Left lung (tissue), 4 donors: ENCODE measurements at regions not wholly inside any gene's neighbourhood (a gene's known extent, or its start where the extent isn't known, plus 50 kb on each side); places are given as distances from the start of the nearest gene placed in this dataset.

Source experiments
- ATAC-seq: fragments of 200-7000 bp; cut with Tn5 transposase; one replicate; pipeline ENCODE4 v1.9.1; 2020; ENCODE audit warnings: moderate library complexity
- DNase-seq, 4 donors: peaks; one replicate each; pipeline ENCODE4 v3.0.0-alpha.2; 2013 to 2020
- H3K27ac ChIP-seq, 2 donors: fragments of 200-600 bp; sonication (generic) in 1 of 2; one replicate each; pipeline versions ENCODE4 v1.5.0 to v1.8.0; 2020 to 2021
- H3K27me3 ChIP-seq, 2 donors: fragments of 200-600 bp; sonication (generic) in 1 of 2; one replicate each; pipeline versions ENCODE4 v1.5.0 to v1.8.0; 2020 to 2021
- H3K36me3 ChIP-seq, 2 donors: fragments of 200-600 bp; sonication (generic) in 1 of 2; one replicate each; pipeline versions ENCODE4 v1.5.0 to v1.8.0; 2020 to 2021
- H3K4me1 ChIP-seq, 2 donors: fragments of 200-600 bp; one replicate each; pipeline ENCODE4 v1.8.0; 2021
- H3K4me3 ChIP-seq, 2 donors: fragments of 200-600 bp; sonication (generic) in 1 of 2; one replicate each; pipeline versions ENCODE4 v1.5.0 to v1.8.0; 2020 to 2021; ENCODE audit warnings: mild to moderate bottlenecking in 1 of 2
- H3K9me3 ChIP-seq, 2 donors: fragments of 200-600 bp; sonication (generic) in 1 of 2; one replicate each; pipeline versions ENCODE4 v1.5.0 to v1.8.0; 2020 to 2021
- intact Hi-C, 2 donors: fragments of 100-400 bp; cut with DNase I; formaldehyde crosslinking; loops; one replicate each; pipeline versions ENCODE4 v1.11.2 to v1.14.2; 2022
- TF ChIP-seq, protein P1 (sequence below), 2 donors: fragments of 200-600 bp; sonication (generic) in 1 of 2; IDR thresholded peaks; one replicate each; pipeline versions ENCODE4 v1.5.0 to v1.8.0; 2021; ENCODE audit warnings: antibody characterized with exemption in 2 of 2
- donor health status: DM: no; HTN: yes; CAD: no.
- donor health status: DM: no; HTN: no; CAD: no.

DNA sequence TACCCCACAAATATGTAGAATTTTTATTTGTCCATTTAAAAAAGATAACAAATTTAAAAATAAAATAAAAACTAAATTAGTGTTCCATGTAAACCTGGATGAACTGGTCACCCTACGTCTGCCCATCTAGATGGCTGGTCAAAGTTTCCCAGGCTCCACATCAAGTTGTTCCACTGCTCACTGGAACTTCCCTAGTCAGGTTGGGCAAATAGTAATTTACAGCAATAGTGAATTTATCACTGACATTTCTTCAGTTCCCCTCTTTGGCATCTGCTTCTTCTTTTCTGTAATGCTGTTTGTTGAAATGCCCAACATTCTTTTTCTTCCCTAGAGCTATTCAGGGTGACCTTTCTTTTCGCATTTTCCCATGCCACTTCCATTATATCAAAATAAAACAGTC is 272.7 kb upstream of the BTG1 start:
- DNase-seq = no peak
- H3K27ac ChIP-seq = no peak overlapping the region
- intact Hi-C loops = no loop called here
- H3K4me3 ChIP-seq = no peak overlapping the region
- H3K4me1 ChIP-seq = no peaks in the 10 kb centered on the region
- TF ChIP-seq, protein P1, sequence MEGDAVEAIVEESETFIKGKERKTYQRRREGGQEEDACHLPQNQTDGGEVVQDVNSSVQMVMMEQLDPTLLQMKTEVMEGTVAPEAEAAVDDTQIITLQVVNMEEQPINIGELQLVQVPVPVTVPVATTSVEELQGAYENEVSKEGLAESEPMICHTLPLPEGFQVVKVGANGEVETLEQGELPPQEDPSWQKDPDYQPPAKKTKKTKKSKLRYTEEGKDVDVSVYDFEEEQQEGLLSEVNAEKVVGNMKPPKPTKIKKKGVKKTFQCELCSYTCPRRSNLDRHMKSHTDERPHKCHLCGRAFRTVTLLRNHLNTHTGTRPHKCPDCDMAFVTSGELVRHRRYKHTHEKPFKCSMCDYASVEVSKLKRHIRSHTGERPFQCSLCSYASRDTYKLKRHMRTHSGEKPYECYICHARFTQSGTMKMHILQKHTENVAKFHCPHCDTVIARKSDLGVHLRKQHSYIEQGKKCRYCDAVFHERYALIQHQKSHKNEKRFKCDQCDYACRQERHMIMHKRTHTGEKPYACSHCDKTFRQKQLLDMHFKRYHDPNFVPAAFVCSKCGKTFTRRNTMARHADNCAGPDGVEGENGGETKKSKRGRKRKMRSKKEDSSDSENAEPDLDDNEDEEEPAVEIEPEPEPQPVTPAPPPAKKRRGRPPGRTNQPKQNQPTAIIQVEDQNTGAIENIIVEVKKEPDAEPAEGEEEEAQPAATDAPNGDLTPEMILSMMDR (IDR thresholded peaks at IDR 0.05) = no peak
- no peak for ATAC-seq
- no peaks in the 10 kb centered on the region for H3K27me3 ChIP-seq
- H3K9me3 ChIP-seq = no peaks in the 10 kb centered on the region
- no peaks in the 10 kb centered on the region for H3K36me3 ChIP-seq

GRCh38 chr12:92417373-92417772 is 271.7 kb upstream of the BTG1 start:
- Histone ChIP-seq H3K4me1 (no peaks in the 10 kb centered on the region), H3K27ac (no peak overlapping the region), H3K9me3 (no peaks in the 10 kb centered on the region), H3K4me3 (no peak overlapping the region), H3K36me3 (no peaks in the 10 kb centered on the region), H3K27me3 (no peaks in the 10 kb centered on the region)
- DNase-seq (no peak), ATAC-seq (no peak)
- intact Hi-C loops = no loop called here
- TF ChIP-seq, protein P1 (IDR thresholded peaks at IDR 0.05) = no peak

GRCh38 chr12:92416385-92416812 is 270.8 kb upstream of the BTG1 start:
- intact Hi-C loops = no loop called here
- H3K27ac ChIP-seq = no peak overlapping the region
- H3K9me3 ChIP-seq = no peaks in the 10 kb centered on the region
- TF ChIP-seq, protein P1 (IDR thresholded peaks at IDR 0.05) = no peak
- ATAC-seq (no peak), DNase-seq (no peak)
- H3K4me3 ChIP-seq = no peak overlapping the region
- H3K27me3 ChIP-seq = no peaks in the 10 kb centered on the region
- H3K36me3 ChIP-seq = no peaks in the 10 kb centered on the region
- no peaks in the 10 kb centered on the region for H3K4me1 ChIP-seq

- Histone ChIP-seq H3K36me3 (no peaks in the 10 kb centered on the region), H3K27me3 (no peaks in the 10 kb centered on the region), H3K9me3 (no peaks in the 10 kb centered on the region), H3K27ac (no peak overlapping the region), H3K4me1 (no peaks in the 10 kb centered on the region), H3K4me3 (no peak overlapping the region)
- intact Hi-C loops = no loop called here
- TF ChIP-seq, protein P1 (IDR thresholded peaks at IDR 0.05) = no peak
- ATAC-seq = no peak
- peak in 1 of 4 donors; percentile 16 for DNase-seq
These were observed 268.8 kb upstream of the BTG1 start for GRCh38 chr12:92414170-92415070.

DNA sequence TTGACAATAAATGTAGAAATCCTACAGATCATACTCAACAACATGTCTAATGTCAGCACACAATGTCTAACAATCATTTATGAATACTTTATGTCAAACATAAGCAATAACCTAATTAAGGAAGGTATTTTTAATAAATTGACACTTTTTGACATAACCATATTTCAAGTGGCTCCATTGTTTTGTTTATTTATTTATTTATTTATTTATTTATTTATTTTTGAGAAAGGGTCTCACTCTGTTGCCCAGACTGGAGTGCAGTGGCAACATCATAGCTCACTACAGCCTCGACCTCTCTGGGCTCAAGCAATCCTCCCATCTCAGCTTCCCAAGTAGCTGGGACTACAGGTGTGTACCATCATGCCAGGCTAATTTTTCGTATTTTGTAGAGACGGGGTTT is 267.6 kb upstream of the BTG1 start:
- intact Hi-C loops = no loop called here
- H3K4me1 ChIP-seq = no peaks in the 10 kb centered on the region
- H3K4me3 ChIP-seq = no peak overlapping the region
- DNase-seq (no peak), ATAC-seq (no peak)
- H3K9me3 ChIP-seq = no peaks in the 10 kb centered on the region
- TF ChIP-seq, protein P1 (IDR thresholded peaks at IDR 0.05) = no peak
- H3K27ac ChIP-seq = no peak overlapping the region
- H3K36me3 ChIP-seq = no peaks in the 10 kb centered on the region
- no peaks in the 10 kb centered on the region for H3K27me3 ChIP-seq
